Motor neuron (in vitro differentiated cells): ENCODE measurements at regions not wholly inside any gene's neighbourhood (a gene's known extent, or its start where the extent isn't known, plus 50 kb on each side); places are given as distances from the start of the nearest gene placed in this dataset.
"Not testable (repeated sequence)": the region's sequence is repeated elsewhere in the genome, so short reads cannot be mapped to it uniquely, and the experiment has no call there.

ENCODE experiments used
- ATAC-seq, 8 experiments: fragments of 200-7000 bp; cut with Tn5 transposase; replicated peaks in 6 of 8; 2 replicates each; pipeline ENCODE4 v1.8.0; 2021; ENCODE audit warnings: mild to moderate bottlenecking in 8 of 8, moderate library complexity in 8 of 8
- H3K27ac ChIP-seq, 2 donors: fragments of 250-450 bp; sonication (Bioruptor Pico); 2 replicates each; pipeline ENCODE4 v1.9.0; 2021; ENCODE audit warnings: antibody characterized with exemption in 2 of 2, mild to moderate bottlenecking in 2 of 2, moderate library complexity in 1 of 2
- H3K4me1 ChIP-seq, 2 donors: fragments of 250-450 bp; sonication (Bioruptor Pico); replicated peaks in 1 of 2; 2 replicates each; pipeline ENCODE4 v1.6.1; 2021; ENCODE audit warnings: antibody characterized with exemption in 2 of 2, mild to moderate bottlenecking in 2 of 2, moderate library complexity in 1 of 2
- H3K4me3 ChIP-seq, 5 donors: fragments of 250-450 bp; sonication (Bioruptor Pico); 2 replicates each; pipeline ENCODE4 v1.9.0; 2021; ENCODE audit warnings: antibody characterized with exemption in 5 of 5, mild to moderate bottlenecking in 5 of 5, moderate library complexity in 4 of 5
- WGBS, 10 experiments: fragments of 450-650 bp; shearing (Covaris generic); methylation state at CpG; one replicate each; pipeline ENCODE4 v1.0.0; 2022; 5-methylcytosine and 5-hydroxymethylcytosine counted together
- in situ Hi-C, 9 experiments: fragments of 400-800 bp; cut with MboI; loops; one replicate each; pipeline ENCODE4 v1.15.0; 2021; ENCODE audit warnings: low sequenced_read_pairs in 9 of 9, low pct_unique_long_range_greater_than_20kb in 2 of 9; ENCODE audit not compliant: unreplicated experiment in 9 of 9

GRCh38 chr14:27831978-27832377, 934.6 kb upstream of the FOXG1 start:
- H3K27ac ChIP-seq, in situ Hi-C loops, H3K4me3 ChIP-seq, H3K4me1 ChIP-seq, ATAC-seq: not testable (repeated sequence)
- 13 to 100% (median 82%) methylated on average over 1 to 3 of the region's 3 CpGs for WGBS, 10 experiments

- WGBS, 10 experiments: 0 to 92% (median 49%) methylated on average over 1 to 5 of the region's 5 CpGs
- in situ Hi-C loops, H3K4me1 ChIP-seq, ATAC-seq, H3K4me3 ChIP-seq, H3K27ac ChIP-seq: not testable (repeated sequence)
Measured at GRCh38 chr14:27833001-27833400, 933.6 kb upstream of the FOXG1 start.

- in situ Hi-C loops: no loop called here
- Histone ChIP-seq H3K27ac (no peak overlapping the region), H3K4me1 (peaks cover 8 to 9% of the 10 kb centered on the region in 2 donors), H3K4me3 (no peak overlapping the region)
- ATAC-seq: no peak
Measured at GRCh38 chr14:27836386-27836785, 930.2 kb upstream of the FOXG1 start.

GRCh38 chr14:27845241-27845850, 921.2 kb upstream of the FOXG1 start:
- peaks cover 2 to 5% of the 10 kb centered on the region in 2 donors for H3K4me1 ChIP-seq
- no peak overlapping the region for H3K4me3 ChIP-seq
- WGBS, 10 experiments: 47 to 100% (median 94%) methylated on average over 1 to 5 of the region's 54 CpGs; no CpG with 5 or more reads in 4 of the 10 experiments
- no peak for ATAC-seq
- in situ Hi-C loops: no loop called here
- H3K27ac ChIP-seq: no peak overlapping the region

GRCh38 chr14:27845902-27846301, 920.7 kb upstream of the FOXG1 start:
- Histone ChIP-seq H3K4me1 (peaks cover 2 to 3% of the 10 kb centered on the region in 2 donors), H3K4me3 (no peak overlapping the region), H3K27ac (no peak overlapping the region)
- ATAC-seq: no peak
- in situ Hi-C loops: no loop called here
- WGBS, 10 experiments: 42 to 100% (median 73%) methylated on average over 1 to 7 of the region's 8 CpGs; no CpG with 5 or more reads in 2 of the 10 experiments

- ATAC-seq, H3K4me1 ChIP-seq, in situ Hi-C loops, H3K27ac ChIP-seq, H3K4me3 ChIP-seq: not testable (repeated sequence)
- WGBS, 10 experiments: 0 to 100% (median 30%) methylated on average over 1 of the region's 1 CpG; no CpG with 5 or more reads in 3 of the 10 experiments
Measured at GRCh38 chr14:27847480-27847879, 919.1 kb upstream of the FOXG1 start.

GRCh38 chr14:27849193-27849592, 917.4 kb upstream of the FOXG1 start:
- ATAC-seq, H3K4me1 ChIP-seq, H3K27ac ChIP-seq, H3K4me3 ChIP-seq, in situ Hi-C loops: not testable (repeated sequence)

GRCh38 chr14:27862684-27863083, 903.9 kb upstream of the FOXG1 start:
- in situ Hi-C loops: no loop called here
- Histone ChIP-seq H3K4me3 (no peak overlapping the region), H3K4me1 (peaks cover 8 to 12% of the 10 kb centered on the region in 2 donors), H3K27ac (no peak overlapping the region)
- ATAC-seq: no peak
- WGBS, 10 experiments: 8 to 100% (median 83%) methylated on average over 1 to 2 of the region's 2 CpGs

- Histone ChIP-seq H3K4me3 (no peak overlapping the region), H3K27ac (no peak overlapping the region), H3K4me1 (peaks cover 8 to 12% of the 10 kb centered on the region in 2 donors)
- WGBS, 10 experiments: 12 to 80% (median 48%) methylated on average over 2 to 8 of the region's 8 CpGs; no CpG with 5 or more reads in 1 of the 10 experiments
- in situ Hi-C loops: no loop called here
- ATAC-seq: peak in 3 of 8 experiments; percentile 16 to 58 (median 30)
Measured at GRCh38 chr14:27863166-27863565, 903.4 kb upstream of the FOXG1 start.

- H3K4me1 ChIP-seq: no peaks in the 10 kb centered on the region
- no peak for ATAC-seq
- in situ Hi-C loops: no loop called here
- H3K4me3 ChIP-seq: no peak overlapping the region
- H3K27ac ChIP-seq: no peak overlapping the region
Measured at GRCh38 chr14:27881063-27881462, 885.5 kb upstream of the FOXG1 start.

- WGBS, 10 experiments: 0 to 60% (median 19%) methylated on average over 2 to 4 of the region's 4 CpGs; no CpG with 5 or more reads in 2 of the 10 experiments
- Histone ChIP-seq H3K27ac (no peak overlapping the region), H3K4me3 (no peak overlapping the region), H3K4me1 (peaks cover 0 to 3% of the 10 kb centered on the region in 2 donors)
- in situ Hi-C loops: no loop called here
- no peak for ATAC-seq
Measured at GRCh38 chr14:27881646-27882045, 884.9 kb upstream of the FOXG1 start.

- ATAC-seq: peak in 2 of 8 experiments; percentile 40 to 59
- H3K4me1 ChIP-seq: peaks cover 0 to 3% of the 10 kb centered on the region in 2 donors
- H3K27ac ChIP-seq: no peak overlapping the region
- no peak overlapping the region for H3K4me3 ChIP-seq
- 0 to 73% (median 25%) methylated on average over 1 of the region's 1 CpG; no CpG with 5 or more reads in 1 of the 10 experiments for WGBS, 10 experiments
- in situ Hi-C loops: no loop called here
Measured at GRCh38 chr14:27886256-27886655, 880.3 kb upstream of the FOXG1 start.

GRCh38 chr14:27890259-27890658, 876.3 kb upstream of the FOXG1 start:
- in situ Hi-C loops: no loop called here
- Histone ChIP-seq H3K27ac (no peak overlapping the region), H3K4me1 (peaks cover 0 to 3% of the 10 kb centered on the region in 2 donors), H3K4me3 (no peak overlapping the region)
- 0 to 100% (median 79%) methylated on average over 1 to 3 of the region's 3 CpGs; no CpG with 5 or more reads in 1 of the 10 experiments for WGBS, 10 experiments
- ATAC-seq: no peak

GRCh38 chr14:27908484-27908883, 858.1 kb upstream of the FOXG1 start:
- H3K4me3 ChIP-seq, H3K4me1 ChIP-seq, ATAC-seq, H3K27ac ChIP-seq, in situ Hi-C loops: not testable (repeated sequence)
- 0 to 89% (median 86%) methylated on average over 1 of the region's 1 CpG; no CpG with 5 or more reads in 5 of the 10 experiments for WGBS, 10 experiments
